ENCODE measurements at regions not wholly inside any gene's neighbourhood (a gene's known extent, or its start where the extent isn't known, plus 50 kb on each side); places are given as distances from the start of the nearest gene placed in this dataset.

- in situ Hi-C loops (cut with MboI) (no loop called here), intact Hi-C loops (cut with micrococcal nuclease; ENCODE audit: unreplicated experiment) (no loop called here)
- ATAC-seq (no peak), DNase-seq (ENCODE audit: low read depth, low spot score) (no peak), FAIRE-seq (no peak)
- BruUV-seq (replicated peaks) = no TSS peak
- POLR2A ChIA-PET = no interaction called here
- Histone ChIP-seq H3K9me3 (replicated peaks; ENCODE audit: control insufficient read depth, insufficient read depth, low read length) (no peaks in the 10 kb centered on the region), H3K36me3 (ENCODE audit: control insufficient read depth in 2 of 2, insufficient read depth in 2 of 2, low read length in 1 of 2) (no peaks in the 10 kb centered on the region), H3K4me2 (ENCODE audit: control insufficient read depth, insufficient read depth) (no peak overlapping the region), H3K27ac (ENCODE audit: control insufficient read depth, insufficient read depth) (no peak overlapping the region), H3K79me2 (ENCODE audit: control insufficient read depth, insufficient read depth, low read length) (no peaks in the 10 kb centered on the region), H3K4me3 (no peak overlapping the region), H3K4me1 (ENCODE audit: control insufficient read depth, insufficient read depth, low read length) (no peaks in the 10 kb centered on the region), H3K9ac (ENCODE audit: control insufficient read depth, insufficient read depth, low read length) (no peak overlapping the region), H3K27me3 (replicated peaks in 1 of 2; ENCODE audit: control insufficient read depth in 2 of 2, insufficient read depth in 2 of 2, low read length in 1 of 2) (no peaks in the 10 kb centered on the region), H4K20me1 (ENCODE audit: control insufficient read depth, insufficient read depth) (no peaks in the 10 kb centered on the region; the same call in 1 of the 2 replicates), H2AFZ (ENCODE audit: control insufficient read depth, low read depth, low read length) (no peak overlapping the region)
- TF ChIP-seq POLR2AphosphoS2 (IDR thresholded peaks at IDR 0.05; ENCODE audit: low read depth, low read length) (no peak), EGR1 (IDR thresholded peaks at IDR 0.05; ENCODE audit: borderline replicate concordance in 1 of 2, low read depth in 2 of 2, low read length in 2 of 2) (no peak)
- SMC1A ChIA-PET (ENCODE audit: uncharacterized antibody, unreplicated experiment) = no interaction called here
- RAD21 ChIA-PET (ENCODE audit: unreplicated experiment) = no interaction called here
- CTCF ChIA-PET = no interaction called here
Measured at GRCh38 chr2:53183581-53183980, 584.0 kb upstream of the CHAC2 start.

DNA sequence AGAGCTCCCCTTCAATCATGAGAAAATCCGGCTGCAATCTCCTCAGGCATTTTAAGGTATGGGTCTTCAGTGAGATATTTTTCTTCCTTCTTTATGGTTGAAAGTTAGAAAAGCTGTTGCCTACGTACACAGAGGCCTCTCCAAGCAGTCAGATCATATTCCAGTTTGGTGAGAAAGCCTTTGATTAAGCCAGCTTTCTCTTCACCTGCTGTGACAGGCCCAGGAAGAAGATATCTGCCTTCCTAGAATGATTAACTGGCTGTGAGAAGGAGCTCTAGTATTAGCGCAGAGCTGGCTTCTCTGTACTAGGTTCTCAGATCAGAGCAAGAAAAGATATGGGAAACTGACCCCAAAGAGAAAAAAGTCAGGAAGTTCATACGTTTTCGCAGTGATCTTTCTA lies 585.0 kb upstream of the CHAC2 start:
- Histone ChIP-seq H3K27me3 (replicated peaks in 1 of 2; ENCODE audit: control insufficient read depth in 2 of 2, insufficient read depth in 2 of 2, low read length in 1 of 2) (no peaks in the 10 kb centered on the region), H3K79me2 (ENCODE audit: control insufficient read depth, insufficient read depth, low read length) (no peaks in the 10 kb centered on the region), H3K4me1 (ENCODE audit: control insufficient read depth, insufficient read depth, low read length) (no peaks in the 10 kb centered on the region), H3K36me3 (ENCODE audit: control insufficient read depth in 2 of 2, insufficient read depth in 2 of 2, low read length in 1 of 2) (no peaks in the 10 kb centered on the region), H2AFZ (ENCODE audit: control insufficient read depth, low read depth, low read length) (no peak overlapping the region), H3K27ac (ENCODE audit: control insufficient read depth, insufficient read depth) (no peak overlapping the region), H4K20me1 (ENCODE audit: control insufficient read depth, insufficient read depth) (no peaks in the 10 kb centered on the region; the same call in 1 of the 2 replicates), H3K4me3 (no peak overlapping the region), H3K9ac (ENCODE audit: control insufficient read depth, insufficient read depth, low read length) (no peak overlapping the region), H3K4me2 (ENCODE audit: control insufficient read depth, insufficient read depth) (no peak overlapping the region), H3K9me3 (replicated peaks; ENCODE audit: control insufficient read depth, insufficient read depth, low read length) (no peaks in the 10 kb centered on the region)
- ChIA-PET CTCF (no interaction called here), POLR2A (no interaction called here), SMC1A (ENCODE audit: uncharacterized antibody, unreplicated experiment) (no interaction called here), RAD21 (ENCODE audit: unreplicated experiment) (no interaction called here)
- no peak for TF ChIP-seq SMAD5 (IDR thresholded peaks at IDR 0.05; ENCODE audit: low read depth)
- TF ChIP-seq POLR2AphosphoS2 (IDR thresholded peaks at IDR 0.05; ENCODE audit: low read depth, low read length) = no peak
- no peak for TF ChIP-seq SUZ12 (IDR thresholded peaks at IDR 0.05; ENCODE audit: unreplicated experiment)
- no peak for TF ChIP-seq BMI1 (IDR thresholded peaks at IDR 0.05; ENCODE audit: borderline replicate concordance)
- no peak for TF ChIP-seq SREBF1 (IDR thresholded peaks at IDR 0.05; ENCODE audit: low read length)
- no peak for TF ChIP-seq ELK1 (IDR thresholded peaks at IDR 0.05; ENCODE audit: low read depth, low read length)
- TF ChIP-seq NFXL1 (IDR thresholded peaks at IDR 0.05; ENCODE audit: borderline replicate concordance) = no peak
- TF ChIP-seq POLR2A (IDR thresholded peaks at IDR 0.05; ENCODE audit: low read depth, low read length) = no peak
- TF ChIP-seq CREB1 (IDR thresholded peaks at IDR 0.05; ENCODE audit: low read depth) = no peak
- no peak for TF ChIP-seq HDGF (IDR thresholded peaks at IDR 0.05)
- no peak for TF ChIP-seq RB1 (IDR thresholded peaks at IDR 0.05; ENCODE audit: borderline replicate concordance)
- TF ChIP-seq TAF1 (IDR thresholded peaks at IDR 0.05; ENCODE audit: borderline replicate concordance, low read depth, low read length) = no peak
- no peak for TF ChIP-seq CEBPB (IDR thresholded peaks at IDR 0.05; ENCODE audit: borderline replicate concordance in 1 of 2, low read depth in 2 of 2, low read length in 2 of 2)
- no peak for TF ChIP-seq IKZF2 (IDR thresholded peaks at IDR 0.05)
- TF ChIP-seq KLF5 (IDR thresholded peaks at IDR 0.05; ENCODE audit: partially characterized antibody) = no peak
- TF ChIP-seq USF2 (IDR thresholded peaks at IDR 0.05; ENCODE audit: borderline replicate concordance, low read depth, low read length) = no peak
- BruUV-seq (replicated peaks) = no TSS peak
- 14% methylated on average over 3 of the region's 5 CpGs for WGBS (ENCODE audit: insufficient coverage, insufficient replicate concordance, low lambda C conversion rate, missing lambda C conversion rate)
- ATAC-seq (no peak), FAIRE-seq (no peak), DNase-seq (ENCODE audit: low read depth, low spot score) (no peak)
- intact Hi-C loops (cut with micrococcal nuclease; ENCODE audit: unreplicated experiment) (no loop called here), in situ Hi-C loops (cut with MboI) (no loop called here)
